NCI-H1436 treated with DMSO at 0.1 percent for 48 hours (cell line): ENCODE measurements at regions not wholly inside any gene's neighbourhood (a gene's known extent, or its start where the extent isn't known, plus 50 kb on each side); places are given as distances from the start of the nearest gene placed in this dataset.
"Not testable (repeated sequence)": the region's sequence is repeated elsewhere in the genome, so short reads cannot be mapped to it uniquely, and the experiment has no call there.

Experiments
- DNase-seq: peaks from one replicate; lab custom pipeline; 2025; lab: John Stamatoyannopoulos, UW

GRCh38 chr1:103348136-103348535 is 177.4 kb upstream of the RNPC3 start:
- no peak for DNase-seq

- DNase-seq: no peak
Observed at GRCh38 chr1:103344930-103345329, 180.6 kb upstream of the RNPC3 start.

- no peak for DNase-seq
Observed at GRCh38 chr1:103341377-103341880, 184.1 kb upstream of the RNPC3 start.

GRCh38 chr1:103337779-103338178 is 187.7 kb upstream of the RNPC3 start:
- DNase-seq: no peak

- no peak for DNase-seq
Observed at GRCh38 chr1:103336408-103336807, 189.1 kb upstream of the RNPC3 start.

- no peak for DNase-seq
Observed at GRCh38 chr1:103333141-103333540, 192.4 kb upstream of the RNPC3 start.

GRCh38 chr1:103327054-103327719 is 198.3 kb upstream of the RNPC3 start:
- DNase-seq: no peak

- no peak for DNase-seq
Observed at GRCh38 chr1:103326595-103326994, 198.9 kb upstream of the RNPC3 start.

GRCh38 chr1:103309786-103310185 is 201.5 kb upstream of the COL11A1 start:
- DNase-seq: no peak

GRCh38 chr1:103307751-103308150 is 199.4 kb upstream of the COL11A1 start:
- DNase-seq: no peak

GRCh38 chr1:103283841-103284669 is 175.7 kb upstream of the COL11A1 start:
- no peak for DNase-seq

GRCh38 chr1:103283371-103283770 is 175.0 kb upstream of the COL11A1 start:
- DNase-seq: no peak

- DNase-seq: no peak
Observed at GRCh38 chr1:103275725-103276124, 167.4 kb upstream of the COL11A1 start.

- no peak for DNase-seq
Observed at GRCh38 chr1:103274886-103275285, 166.6 kb upstream of the COL11A1 start.

GRCh38 chr1:103273106-103273505 is 164.8 kb upstream of the COL11A1 start:
- DNase-seq: no peak

- not testable (repeated sequence) for DNase-seq
Observed at GRCh38 chr1:103271471-103271870, 163.1 kb upstream of the COL11A1 start.

- no peak for DNase-seq
Observed at GRCh38 chr1:103267893-103268292, 159.6 kb upstream of the COL11A1 start.

GRCh38 chr1:103267266-103267665 is 158.9 kb upstream of the COL11A1 start:
- DNase-seq: no peak

GRCh38 chr1:103266036-103266435 is 157.7 kb upstream of the COL11A1 start:
- no peak for DNase-seq

- no peak for DNase-seq
Observed at GRCh38 chr1:103265551-103265950, 157.2 kb upstream of the COL11A1 start.

- DNase-seq: no peak
Observed at GRCh38 chr1:103259982-103260381, 151.7 kb upstream of the COL11A1 start.

- DNase-seq: no peak
Observed at GRCh38 chr1:103256490-103256889, 148.2 kb upstream of the COL11A1 start.

- no peak for DNase-seq
Observed at GRCh38 chr1:103254691-103255090, 146.4 kb upstream of the COL11A1 start.
